GM12873 (cell line): ENCODE measurements at regions not wholly inside any gene's neighbourhood (a gene's known extent, or its start where the extent isn't known, plus 50 kb on each side); places are given as distances from the start of the nearest gene placed in this dataset.

Experiments used
- CTCF ChIP-seq: IDR thresholded peaks from 2 replicates; pipeline ENCODE4 v1.5.1; 2012; ENCODE audit warnings: low read depth, mild to moderate bottlenecking, moderate library complexity, low read length, control low read depth; ENCODE audit not compliant: insufficient read depth; ENCODE audit errors: missing control alignments

DNA sequence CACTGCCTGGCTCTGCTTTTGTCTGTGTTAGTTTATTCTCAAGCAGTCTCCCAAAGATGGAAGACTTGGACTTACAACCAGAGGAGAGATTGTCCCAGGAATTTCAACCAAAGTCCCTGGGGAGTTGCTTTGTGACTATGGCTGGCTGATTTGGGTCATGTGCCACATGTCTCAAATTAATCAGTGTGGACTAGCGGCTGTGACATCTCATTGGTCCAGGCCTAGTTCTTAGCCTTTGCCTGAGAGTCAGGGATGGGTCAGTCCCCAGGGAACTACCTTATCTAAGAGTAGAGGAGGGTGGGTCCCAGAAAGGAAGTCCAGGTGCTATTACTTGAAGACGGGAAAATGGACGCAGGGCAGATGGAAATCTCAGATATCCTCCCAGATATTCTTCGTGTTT lies 217.1 kb downstream of the ACKR3 start:
- no peak for TF ChIP-seq CTCF

DNA sequence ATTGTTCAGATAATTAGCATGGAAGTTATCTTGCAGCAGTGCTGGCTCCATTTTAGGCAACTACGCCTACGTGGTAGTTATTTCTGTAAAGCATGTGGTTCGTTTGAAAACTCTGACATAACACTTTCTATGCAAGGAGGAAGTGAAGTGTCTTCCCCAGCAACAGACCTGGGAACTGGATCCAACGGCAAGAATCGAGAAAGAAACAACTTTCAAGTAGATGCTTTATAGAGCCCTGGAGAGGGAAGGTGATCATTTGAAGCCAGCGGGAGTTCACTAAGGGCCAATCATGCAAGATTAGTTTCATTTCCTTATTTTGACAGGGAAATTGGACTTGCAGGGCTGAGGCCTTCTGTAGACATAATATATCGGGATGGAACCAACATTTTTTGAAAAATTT lies 218.3 kb downstream of the ACKR3 start:
- no peak for TF ChIP-seq CTCF

DNA sequence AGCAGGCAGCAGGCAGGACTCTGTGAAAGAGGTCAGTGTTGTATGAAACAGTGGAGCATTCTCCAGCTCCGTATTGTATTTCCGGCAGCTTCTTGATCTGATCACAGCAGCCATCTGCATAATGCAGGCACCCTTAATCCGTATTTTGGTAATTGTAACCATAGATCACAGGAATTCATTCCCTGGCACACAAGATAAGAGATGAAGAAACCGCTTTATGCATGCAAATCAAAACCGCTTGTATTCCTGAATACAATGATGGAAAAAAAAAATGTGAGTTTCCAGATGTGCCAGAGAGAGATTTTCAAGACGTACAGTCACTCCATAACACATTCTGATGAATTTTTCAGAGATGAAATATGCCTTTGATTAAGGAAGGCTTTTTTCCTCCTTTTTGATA lies 221.3 kb downstream of the ACKR3 start:
- TF ChIP-seq CTCF, result no peak

GRCh38 chr2:236793023-236794011 lies 223.7 kb downstream of the ACKR3 start:
- no peak for TF ChIP-seq CTCF

DNA sequence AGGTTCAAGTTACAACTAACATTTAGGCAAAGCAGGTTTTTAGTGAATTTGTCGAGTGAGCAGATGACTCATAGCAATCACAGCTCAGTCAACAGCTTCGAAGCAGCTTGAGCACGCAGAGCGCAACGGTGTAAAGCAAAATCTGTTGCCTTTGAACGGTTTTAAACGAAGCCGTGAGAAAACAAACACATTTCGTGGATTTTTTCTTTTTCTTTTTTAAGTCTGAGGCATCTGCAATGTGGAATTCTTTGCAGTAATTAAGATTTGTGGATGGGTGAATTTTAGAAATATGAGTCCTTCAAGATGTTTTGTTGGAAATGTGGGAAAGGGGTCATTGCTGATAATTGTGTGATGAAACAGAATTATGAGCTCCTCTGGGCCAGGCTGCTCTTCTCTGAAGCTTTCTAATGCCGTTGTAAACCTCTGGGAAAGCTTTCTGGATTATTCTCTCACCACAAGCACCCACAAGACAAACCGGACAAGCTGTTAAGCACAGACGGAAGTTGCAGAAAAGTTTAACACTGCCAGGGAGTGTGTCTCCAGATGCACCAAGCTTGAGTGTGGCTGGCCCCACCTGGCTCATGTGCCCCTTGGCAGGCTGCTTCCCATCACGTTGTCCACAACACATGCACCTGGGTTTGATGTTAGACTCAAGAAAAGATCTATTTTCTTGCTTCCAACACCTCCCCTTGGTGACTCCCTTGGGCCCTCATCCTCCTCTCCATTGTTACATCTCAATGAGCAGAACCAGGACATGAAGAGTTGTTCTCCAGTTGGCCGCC lies 224.7 kb downstream of the ACKR3 start:
- no peak for TF ChIP-seq CTCF

DNA sequence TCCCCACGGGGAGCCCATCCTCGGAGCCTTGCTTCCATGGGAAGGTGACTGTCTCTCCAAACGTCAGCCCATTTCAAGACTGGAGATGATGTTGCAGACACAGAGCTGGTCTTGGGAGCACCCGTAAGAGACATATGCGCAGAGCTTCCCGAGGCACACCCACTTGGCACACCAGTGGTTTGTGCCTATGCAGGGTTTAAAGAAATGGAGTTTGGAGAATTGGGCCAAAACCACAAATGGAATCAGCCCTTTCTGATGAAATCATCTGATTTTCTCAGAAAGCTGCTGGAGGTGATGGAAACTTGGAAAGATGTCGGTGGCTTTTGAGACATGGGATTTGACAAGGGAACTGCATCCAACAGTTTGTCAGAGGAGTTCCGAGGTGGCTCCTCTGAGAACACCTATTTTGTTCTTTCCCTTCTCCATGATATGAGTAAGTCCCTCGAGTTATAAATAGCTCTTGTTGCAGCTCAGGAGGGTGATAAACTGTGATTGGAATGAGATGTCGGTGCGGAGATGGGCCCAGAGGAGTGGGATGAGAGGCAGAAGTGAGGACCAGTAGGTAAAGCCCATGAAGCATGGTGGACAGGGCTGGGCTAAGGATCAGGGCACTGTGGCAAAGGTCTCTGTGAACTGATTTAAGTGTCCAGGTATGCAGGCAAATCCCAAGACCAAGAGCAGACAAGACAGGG lies 225.7 kb downstream of the ACKR3 start:
- no peak for TF ChIP-seq CTCF

- no peak for TF ChIP-seq CTCF
Measured at GRCh38 chr2:236795861-236796219, 226.2 kb downstream of the ACKR3 start.
